ENCODE measurements at regions not wholly inside any gene's neighbourhood (a gene's known extent, or its start where the extent isn't known, plus 50 kb on each side); places are given as distances from the start of the nearest gene placed in this dataset.

GRCh38 chr5:4410151-4410550 is 730.0 kb upstream of the ADAMTS16 start:
- no peaks in the 10 kb centered on the region for H3K9me3 ChIP-seq (ENCODE audit: control insufficient read depth in 2 of 3, insufficient read depth in 1 of 3, low read length in 3 of 3)
- H3K9ac ChIP-seq (ENCODE audit: low read length in 3 of 3), result no peak overlapping the region
- H3K36me3 ChIP-seq (ENCODE audit: control insufficient read depth in 2 of 3, insufficient read depth in 3 of 3, low read length in 3 of 3), result no peaks in the 10 kb centered on the region
- H3K27ac ChIP-seq (ENCODE audit: low read depth in 2 of 2, low read length in 2 of 2), result no peak overlapping the region
- FAIRE-seq (no peak), DNase-seq (no peak)
- intact Hi-C loops (cut with DNase I), result no loop called here
- H3K27me3 ChIP-seq (ENCODE audit: control insufficient read depth, insufficient read depth, low read length), result no peaks in the 10 kb centered on the region
- no peak overlapping the region for H3K4me3 ChIP-seq (ENCODE audit: low read length in 3 of 3)
- TF ChIP-seq CTCF (IDR thresholded peaks at IDR 0.05; ENCODE audit: borderline replicate concordance, extremely low read depth, insufficient read depth), result no peak
- H3K4me1 ChIP-seq (ENCODE audit: control insufficient read depth in 2 of 3, insufficient read depth in 2 of 3, low read depth in 1 of 3, low read length in 3 of 3), result no peaks in the 10 kb centered on the region

- Histone ChIP-seq H3K4me3 (ENCODE audit: low read length in 3 of 3) (no peak overlapping the region), H3K36me3 (ENCODE audit: control insufficient read depth in 2 of 3, insufficient read depth in 3 of 3, low read length in 3 of 3) (no peaks in the 10 kb centered on the region), H3K4me1 (ENCODE audit: control insufficient read depth in 2 of 3, insufficient read depth in 2 of 3, low read depth in 1 of 3, low read length in 3 of 3) (no peaks in the 10 kb centered on the region), H3K27ac (ENCODE audit: low read depth in 2 of 2, low read length in 2 of 2) (no peak overlapping the region), H3K9me3 (ENCODE audit: control insufficient read depth in 2 of 3, insufficient read depth in 1 of 3, low read length in 3 of 3) (no peaks in the 10 kb centered on the region), H3K9ac (ENCODE audit: low read length in 3 of 3) (no peak overlapping the region), H3K27me3 (ENCODE audit: control insufficient read depth, insufficient read depth, low read length) (no peaks in the 10 kb centered on the region)
- no peak for TF ChIP-seq CTCF (IDR thresholded peaks at IDR 0.05; ENCODE audit: borderline replicate concordance, extremely low read depth, insufficient read depth)
- no peak for DNase-seq
- intact Hi-C loops (cut with DNase I), result no loop called here
- FAIRE-seq, result no peak
These were observed 728.5 kb upstream of the ADAMTS16 start for GRCh38 chr5:4411664-4412063.

- no peak for TF ChIP-seq CTCF (IDR thresholded peaks at IDR 0.05; ENCODE audit: borderline replicate concordance, extremely low read depth, insufficient read depth)
- Histone ChIP-seq H3K9ac (ENCODE audit: low read length in 3 of 3) (no peak overlapping the region), H3K36me3 (ENCODE audit: control insufficient read depth in 2 of 3, insufficient read depth in 3 of 3, low read length in 3 of 3) (no peaks in the 10 kb centered on the region), H3K27ac (ENCODE audit: low read depth in 2 of 2, low read length in 2 of 2) (no peak overlapping the region), H3K9me3 (ENCODE audit: control insufficient read depth in 2 of 3, insufficient read depth in 1 of 3, low read length in 3 of 3) (no peaks in the 10 kb centered on the region), H3K4me1 (ENCODE audit: control insufficient read depth in 2 of 3, insufficient read depth in 2 of 3, low read depth in 1 of 3, low read length in 3 of 3) (no peaks in the 10 kb centered on the region), H3K27me3 (ENCODE audit: control insufficient read depth, insufficient read depth, low read length) (no peaks in the 10 kb centered on the region), H3K4me3 (ENCODE audit: low read length in 3 of 3) (no peak overlapping the region)
- intact Hi-C loops (cut with DNase I), result no loop called here
- FAIRE-seq (no peak), DNase-seq (peak in 2 of 5 donors; percentile 6 to 16)
These were observed 726.1 kb upstream of the ADAMTS16 start for GRCh38 chr5:4413996-4414395.

- intact Hi-C loops (cut with DNase I), result no loop called here
- Histone ChIP-seq H3K36me3 (ENCODE audit: control insufficient read depth in 2 of 3, insufficient read depth in 3 of 3, low read length in 3 of 3) (no peaks in the 10 kb centered on the region), H3K9me3 (ENCODE audit: control insufficient read depth in 2 of 3, insufficient read depth in 1 of 3, low read length in 3 of 3) (no peaks in the 10 kb centered on the region), H3K27ac (ENCODE audit: low read depth in 2 of 2, low read length in 2 of 2) (no peak overlapping the region), H3K9ac (ENCODE audit: low read length in 3 of 3) (no peak overlapping the region), H3K27me3 (ENCODE audit: control insufficient read depth, insufficient read depth, low read length) (no peaks in the 10 kb centered on the region), H3K4me1 (ENCODE audit: control insufficient read depth in 2 of 3, insufficient read depth in 2 of 3, low read depth in 1 of 3, low read length in 3 of 3) (no peaks in the 10 kb centered on the region), H3K4me3 (ENCODE audit: low read length in 3 of 3) (no peak overlapping the region)
- DNase-seq, result no peak
- FAIRE-seq, result no peak
- no peak for TF ChIP-seq CTCF (IDR thresholded peaks at IDR 0.05; ENCODE audit: borderline replicate concordance, extremely low read depth, insufficient read depth)
These were observed 722.0 kb upstream of the ADAMTS16 start for GRCh38 chr5:4418084-4418483.

Measured in kidney (tissue), 13 donors.